ENCODE measurements at regions not wholly inside any gene's neighbourhood (a gene's known extent, or its start where the extent isn't known, plus 50 kb on each side); places are given as distances from the start of the nearest gene placed in this dataset.

- no peak for DNase-seq (ENCODE audit: low read depth, low spot score)
- Histone ChIP-seq H3K4me1 (ENCODE audit: control insufficient read depth in 1 of 2, insufficient read depth in 2 of 2, low read length in 2 of 2) (no peaks in the 10 kb centered on the region), H3K79me2 (ENCODE audit: insufficient read depth, low read length) (no peaks in the 10 kb centered on the region), H2AFZ (ENCODE audit: low read depth, low read length, poor library complexity, severe bottlenecking) (no peak overlapping the region), H3K9me3 (ENCODE audit: control insufficient read depth in 1 of 2, insufficient read depth in 1 of 2, low read depth in 1 of 2, low read length in 2 of 2) (no peaks in the 10 kb centered on the region; a peak in 1 of 4 replicates), H3K9me2 (ENCODE audit: insufficient read depth) (no peaks in the 10 kb centered on the region), H3K9ac (ENCODE audit: low read length) (no peak overlapping the region), H3K27ac (ENCODE audit: low read depth, low read length) (no peak overlapping the region), H3K36me3 (ENCODE audit: control insufficient read depth in 1 of 2, insufficient read depth in 2 of 2, low read length in 2 of 2) (no peaks in the 10 kb centered on the region), H3K27me3 (ENCODE audit: insufficient read depth, low read length) (peaks cover 20% of the 10 kb centered on the region; the same call in 1 of the 2 replicates), H3K4me3 (replicated peaks in 1 of 2; ENCODE audit: low read depth in 1 of 2, low read length in 2 of 2) (no peak overlapping the region), H4K20me1 (ENCODE audit: insufficient read depth) (no peaks in the 10 kb centered on the region), H3K4me2 (ENCODE audit: low read length) (no peak overlapping the region)
- TF ChIP-seq MAX (IDR thresholded peaks at IDR 0.05) (no peak), FOSL1 (IDR thresholded peaks at IDR 0.05; ENCODE audit: low read depth) (no peak), REST (IDR thresholded peaks at IDR 0.05; ENCODE audit: low read depth) (no peak), JUND (IDR thresholded peaks at IDR 0.05) (no peak), EGR1 (IDR thresholded peaks at IDR 0.05; ENCODE audit: low read depth) (no peak), ELF1 (IDR thresholded peaks at IDR 0.05; ENCODE audit: borderline replicate concordance, low read depth) (no peak), CEBPB (IDR thresholded peaks at IDR 0.05; ENCODE audit: low read depth) (no peak), SIN3A (IDR thresholded peaks at IDR 0.05; ENCODE audit: low read depth) (no peak), SP1 (IDR thresholded peaks at IDR 0.05; ENCODE audit: low read depth) (no peak), YY1 (IDR thresholded peaks at IDR 0.05; ENCODE audit: extremely low read depth, insufficient replicate concordance, low read depth, low read length) (no peak), RAD21 (IDR thresholded peaks at IDR 0.05; ENCODE audit: low read depth) (no peak), ZBTB33 (IDR thresholded peaks at IDR 0.05; ENCODE audit: extremely low read depth, insufficient replicate concordance, low read length) (no peak), EZH2 (IDR thresholded peaks at IDR 0.05) (no peak)
- ChIA-PET POLR2A (no interaction called here), RAD21 (ENCODE audit: low non-redundant PET in 1 of 2, low total read pairs in 2 of 2, uncharacterized antibody in 2 of 2, unreplicated experiment in 2 of 2) (no interaction called here), CTCF (no interaction called here)
- no peak for ATAC-seq
- no TSS peak for BruUV-seq (replicated peaks)
- intact Hi-C loops (cut with micrococcal nuclease), result no loop called here
Measured at GRCh38 chr22:49329636-49330035, 498.0 kb downstream of the BRD1 start.
